GM23248 (cell line): ENCODE measurements at regions not wholly inside any gene's neighbourhood (a gene's known extent, or its start where the extent isn't known, plus 50 kb on each side); places are given as distances from the start of the nearest gene placed in this dataset.

Experiments
- EZH2 ChIP-seq: fragments of 200-600 bp; sonication (generic); IDR thresholded peaks from 2 replicates; pipeline ENCODE4 v1.6.1; 2018; ENCODE audit warnings: antibody characterized with exemption, mild to moderate bottlenecking; ENCODE audit not compliant: insufficient read depth, poor library complexity, severe bottlenecking
- EZH2phosphoT487 ChIP-seq: fragments of 200-600 bp; sonication (generic); IDR thresholded peaks from 2 replicates; pipeline ENCODE4 v1.6.1; 2018; ENCODE audit warnings: antibody characterized with exemption, moderate library complexity, mild to moderate bottlenecking, low read depth; ENCODE audit not compliant: insufficient read depth

GRCh38 chr6:54655162-54655561 lies 191.4 kb upstream of the FAM83B start:
- TF ChIP-seq EZH2 (no peak), EZH2phosphoT487 (no peak)
